G401 (cell line): ENCODE measurements at regions not wholly inside any gene's neighbourhood (a gene's known extent, or its start where the extent isn't known, plus 50 kb on each side); places are given as distances from the start of the nearest gene placed in this dataset.
A peak's percentile ranks its signal among the peaks of the same experiment; 100 is the strongest.
"Not testable (repeated sequence)": the region's sequence is repeated elsewhere in the genome, so short reads cannot be mapped to it uniquely, and the experiment has no call there.

Experiments
- DNase-seq: peaks from one replicate; pipeline ENCODE4 v3.0.0-alpha.2; 2015; ENCODE audit warnings: low spot score
- in situ Hi-C: cut with HindIII; loops from 2 replicates; pipeline ENCODE4 v1.10.0; 2016; ENCODE audit warnings: low sequenced_read_pairs, mixed read lengths

GRCh38 chr4:167784826-167785225, 307.5 kb upstream of the ANXA10 start:
- peak; percentile 9 for DNase-seq
- in situ Hi-C loops = no loop called here

GRCh38 chr4:167785523-167785922, 306.8 kb upstream of the ANXA10 start:
- in situ Hi-C loops = no loop called here

GRCh38 chr4:167786504-167786903, 305.8 kb upstream of the ANXA10 start:
- DNase-seq = no peak
- in situ Hi-C loops = no loop called here

More at GRCh38 chr4:167785523-167785922, 306.8 kb upstream of the ANXA10 start:
- DNase-seq = no peak

- in situ Hi-C loops = no loop called here
Measured at GRCh38 chr4:167787231-167787630, 305.1 kb upstream of the ANXA10 start.

GRCh38 chr4:167802463-167803212, 289.7 kb upstream of the ANXA10 start:
- DNase-seq = no peak
- in situ Hi-C loops = no loop called here

More at GRCh38 chr4:167787231-167787630, 305.1 kb upstream of the ANXA10 start:
- DNase-seq = no peak

- no peak for DNase-seq
- in situ Hi-C loops = no loop called here
Measured at GRCh38 chr4:167811958-167812357, 280.4 kb upstream of the ANXA10 start.

GRCh38 chr4:167826281-167826680, 266.1 kb upstream of the ANXA10 start:
- no peak for DNase-seq
- in situ Hi-C loops = no loop called here

- in situ Hi-C loops = no loop called here
- no peak for DNase-seq
Measured at GRCh38 chr4:167831855-167832254, 260.5 kb upstream of the ANXA10 start.

- in situ Hi-C loops = no loop called here
- no peak for DNase-seq
Measured at GRCh38 chr4:167838686-167839085, 253.7 kb upstream of the ANXA10 start.

GRCh38 chr4:167842487-167842886, 249.8 kb upstream of the ANXA10 start:
- in situ Hi-C loops = no loop called here
- DNase-seq = no peak

GRCh38 chr4:167854881-167855280, 237.5 kb upstream of the ANXA10 start:
- no peak for DNase-seq
- in situ Hi-C loops = no loop called here

GRCh38 chr4:167858127-167858526, 234.2 kb upstream of the ANXA10 start:
- DNase-seq = not testable (repeated sequence)

GRCh38 chr4:167867191-167867590, 225.1 kb upstream of the ANXA10 start:
- in situ Hi-C loops = no loop called here
- DNase-seq = no peak

More at GRCh38 chr4:167858127-167858526, 234.2 kb upstream of the ANXA10 start:
- in situ Hi-C loops = not testable (repeated sequence)

- no peak for DNase-seq
Measured at GRCh38 chr4:167868163-167868562, 224.2 kb upstream of the ANXA10 start.

GRCh38 chr4:167873496-167873895, 218.8 kb upstream of the ANXA10 start:
- in situ Hi-C loops = no loop called here
- DNase-seq = no peak

More at GRCh38 chr4:167868163-167868562, 224.2 kb upstream of the ANXA10 start:
- in situ Hi-C loops = no loop called here

- in situ Hi-C loops, DNase-seq: not testable (repeated sequence)
Measured at GRCh38 chr4:167876091-167876490, 216.2 kb upstream of the ANXA10 start.

- DNase-seq, in situ Hi-C loops: not testable (repeated sequence)
Measured at GRCh38 chr4:167877826-167878225, 214.5 kb upstream of the ANXA10 start.

- DNase-seq = no peak
- in situ Hi-C loops = no loop called here
Measured at GRCh38 chr4:167883266-167883665, 209.1 kb upstream of the ANXA10 start.

- DNase-seq = no peak
- in situ Hi-C loops = no loop called here
Measured at GRCh38 chr4:167885071-167885470, 207.3 kb upstream of the ANXA10 start.

GRCh38 chr4:167885872-167886271, 206.5 kb upstream of the ANXA10 start:
- no peak for DNase-seq
- in situ Hi-C loops = no loop called here

GRCh38 chr4:167887726-167888125, 204.6 kb upstream of the ANXA10 start:
- in situ Hi-C loops = no loop called here
- no peak for DNase-seq
